Immature natural killer cell (primary cell): ENCODE measurements at regions not wholly inside any gene's neighbourhood (a gene's known extent, or its start where the extent isn't known, plus 50 kb on each side); places are given as distances from the start of the nearest gene placed in this dataset.

ENCODE experiments used
- DNase-seq, 3 donors: peaks; one replicate each; pipeline ENCODE4 v3.0.0; 2022; ENCODE audit warnings: mixed read lengths in 1 of 3
- H3K27ac Mint-ChIP-seq, 6 donors: one replicate each; pipeline ENCODE4 v1.8.0; 2020; ENCODE audit warnings: mixed read lengths in 6 of 6, mild to moderate bottlenecking in 5 of 6, inconsistent platforms in 4 of 6, moderate library complexity in 3 of 6
- H3K27me3 Mint-ChIP-seq, 3 donors: one replicate each; pipeline ENCODE4 v1.8.0; 2020 to 2021; ENCODE audit warnings: low read depth in 3 of 3, mild to moderate bottlenecking in 3 of 3, mixed read lengths in 3 of 3, moderate library complexity in 3 of 3, inconsistent platforms in 1 of 3
- H3K36me3 Mint-ChIP-seq, 3 donors: one replicate each; pipeline ENCODE4 v1.8.0; 2020; ENCODE audit warnings: mixed read lengths in 3 of 3, inconsistent platforms in 2 of 3, mild to moderate bottlenecking in 2 of 3
- H3K4me1 Mint-ChIP-seq, 2 donors: one replicate each; pipeline ENCODE4 v1.8.0; 2020; ENCODE audit warnings: inconsistent platforms in 2 of 2, mild to moderate bottlenecking in 2 of 2, mixed read lengths in 2 of 2, moderate library complexity in 1 of 2
- H3K4me3 Mint-ChIP-seq, 5 donors: one replicate each; pipeline ENCODE4 v1.8.0; 2020; ENCODE audit warnings: mild to moderate bottlenecking in 5 of 5, mixed read lengths in 5 of 5, inconsistent platforms in 3 of 5, moderate library complexity in 3 of 5
- H3K9me3 Mint-ChIP-seq, 6 donors: one replicate each; pipeline ENCODE4 v1.8.0; 2020; ENCODE audit warnings: mild to moderate bottlenecking in 6 of 6, mixed read lengths in 6 of 6, inconsistent platforms in 4 of 6, moderate library complexity in 3 of 6

GRCh38 chr20:22699396-22699795, 115.0 kb upstream of the FOXA2 start:
- Mint-ChIP-seq H3K36me3 (no peaks in the 10 kb centered on the region), H3K27ac (no peak overlapping the region), H3K9me3 (no peaks in the 10 kb centered on the region), H3K4me3 (no peak overlapping the region), H3K27me3 (no peaks in the 10 kb centered on the region), H3K4me1 (no peaks in the 10 kb centered on the region)
- no peak for DNase-seq

GRCh38 chr20:22700367-22700766, 116.0 kb upstream of the FOXA2 start:
- Mint-ChIP-seq H3K4me3 (no peak overlapping the region), H3K36me3 (no peaks in the 10 kb centered on the region), H3K9me3 (no peaks in the 10 kb centered on the region), H3K27ac (no peak overlapping the region), H3K4me1 (no peaks in the 10 kb centered on the region), H3K27me3 (no peaks in the 10 kb centered on the region)
- no peak for DNase-seq

- Mint-ChIP-seq H3K4me1 (no peaks in the 10 kb centered on the region), H3K9me3 (no peaks in the 10 kb centered on the region), H3K36me3 (no peaks in the 10 kb centered on the region), H3K27me3 (no peaks in the 10 kb centered on the region), H3K27ac (no peak overlapping the region), H3K4me3 (no peak overlapping the region)
- DNase-seq, result no peak
Measured at GRCh38 chr20:22701679-22702308, 117.4 kb upstream of the FOXA2 start.

DNA sequence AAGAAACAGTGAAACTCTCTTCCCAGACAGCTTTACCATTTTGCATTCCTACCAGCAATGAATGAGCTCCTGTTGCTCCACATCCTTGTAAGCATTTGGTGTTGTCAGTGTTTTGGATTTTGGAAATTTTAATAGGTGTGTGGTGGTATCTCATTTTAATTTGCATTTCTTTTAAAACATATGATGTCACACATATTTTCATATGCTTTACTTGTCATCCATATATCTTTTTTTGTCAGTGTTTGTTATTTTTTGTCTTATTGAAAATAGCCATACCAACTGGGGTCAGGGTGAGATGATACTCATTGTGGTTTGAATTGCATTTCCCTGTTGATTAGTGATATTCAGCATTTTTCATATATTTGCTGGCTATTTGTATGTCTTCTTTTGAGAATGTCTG, 119.5 kb upstream of the FOXA2 start:
- H3K27ac Mint-ChIP-seq, result no peak overlapping the region
- no peak for DNase-seq
- no peaks in the 10 kb centered on the region for H3K9me3 Mint-ChIP-seq
- H3K27me3 Mint-ChIP-seq, result peaks cover 0 to 2% (median 0%) of the 10 kb centered on the region in 3 donors
- H3K4me3 Mint-ChIP-seq, result no peak overlapping the region
- H3K4me1 Mint-ChIP-seq, result no peaks in the 10 kb centered on the region
- no peaks in the 10 kb centered on the region for H3K36me3 Mint-ChIP-seq

DNA sequence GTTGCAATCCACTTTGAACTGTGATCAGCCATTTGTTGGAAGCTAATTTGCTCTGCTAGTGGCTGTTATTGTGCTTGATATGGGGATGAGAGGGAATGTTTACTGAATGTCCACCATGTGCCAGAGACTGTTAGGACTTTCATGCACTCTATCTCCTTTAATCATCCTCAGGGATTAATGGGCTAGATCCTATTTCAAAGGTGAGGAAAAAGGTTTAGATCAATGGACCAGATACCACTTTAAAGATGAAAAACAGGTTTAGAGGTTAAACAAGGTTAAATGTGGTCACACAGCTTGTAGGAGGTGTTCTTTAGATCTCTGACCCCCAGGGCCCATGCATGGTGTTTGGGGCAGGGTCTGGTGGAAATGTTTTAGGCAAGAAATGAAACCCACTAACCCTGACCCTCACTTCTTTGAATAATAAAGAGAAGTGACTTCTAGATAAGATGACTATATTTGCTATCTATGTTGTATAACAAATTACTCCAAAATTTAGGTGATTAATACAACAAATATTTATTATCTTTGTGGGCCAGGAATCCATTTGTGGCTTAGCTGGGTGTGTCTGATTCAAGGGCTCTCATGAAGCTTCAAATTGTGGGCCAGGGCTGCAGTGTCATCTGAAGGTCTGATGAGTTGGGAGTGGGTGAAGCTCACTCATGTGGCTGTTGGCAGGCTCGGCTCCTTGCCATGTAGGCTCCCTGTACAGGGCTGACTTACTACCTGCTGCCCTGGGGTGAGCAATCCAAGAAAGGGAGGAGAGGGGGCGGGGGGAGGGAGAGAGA, 127.8 kb upstream of the FOXA2 start:
- Mint-ChIP-seq H3K4me1 (no peaks in the 10 kb centered on the region), H3K4me3 (no peak overlapping the region), H3K27me3 (peaks cover 0 to 8% (median 0%) of the 10 kb centered on the region in 3 donors), H3K27ac (no peak overlapping the region), H3K36me3 (no peaks in the 10 kb centered on the region), H3K9me3 (peaks cover 0 to 17% (median 0%) of the 10 kb centered on the region in 6 donors)
- no peak for DNase-seq

GRCh38 chr20:22716821-22717351, 132.5 kb upstream of the FOXA2 start:
- Mint-ChIP-seq H3K27ac (no peak overlapping the region), H3K4me1 (no peaks in the 10 kb centered on the region), H3K4me3 (no peak overlapping the region), H3K27me3 (peaks cover 0 to 4% (median 0%) of the 10 kb centered on the region in 3 donors), H3K36me3 (no peaks in the 10 kb centered on the region), H3K9me3 (peaks cover 0 to 11% (median 0%) of the 10 kb centered on the region in 6 donors)
- DNase-seq, result no peak

DNA sequence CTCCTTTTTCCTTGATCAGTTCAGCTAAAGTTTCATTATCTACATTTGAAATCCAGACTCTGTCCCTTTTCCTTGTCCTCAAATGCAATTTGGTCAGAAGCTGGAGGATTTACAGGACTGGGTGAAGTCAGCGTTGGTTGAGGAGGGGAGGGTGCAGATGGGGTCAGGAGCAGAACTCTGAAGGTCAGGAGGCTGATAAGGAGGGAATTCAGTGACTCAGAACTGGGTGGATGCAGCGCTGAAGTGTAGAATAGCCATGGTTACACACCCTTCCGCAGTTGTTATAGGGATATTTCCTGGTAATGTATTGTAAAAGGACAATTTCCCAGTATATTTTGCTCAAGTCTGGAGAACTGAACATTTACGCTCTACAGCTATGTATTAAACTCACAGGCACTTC, 133.1 kb upstream of the FOXA2 start:
- Mint-ChIP-seq H3K27me3 (peaks cover 0 to 4% (median 0%) of the 10 kb centered on the region in 3 donors), H3K4me3 (no peak overlapping the region), H3K36me3 (no peaks in the 10 kb centered on the region), H3K9me3 (peaks cover 0 to 11% (median 0%) of the 10 kb centered on the region in 6 donors), H3K27ac (no peak overlapping the region), H3K4me1 (no peaks in the 10 kb centered on the region)
- DNase-seq, result no peak

- H3K4me1 Mint-ChIP-seq, result no peaks in the 10 kb centered on the region
- peaks cover 0 to 1% (median 0%) of the 10 kb centered on the region in 6 donors for H3K9me3 Mint-ChIP-seq
- H3K27ac Mint-ChIP-seq, result no peak overlapping the region
- no peak for DNase-seq
- no peaks in the 10 kb centered on the region for H3K36me3 Mint-ChIP-seq
- peaks cover 0 to 4% (median 4%) of the 10 kb centered on the region in 3 donors for H3K27me3 Mint-ChIP-seq
- H3K4me3 Mint-ChIP-seq, result no peak overlapping the region
Measured at GRCh38 chr20:22719167-22719591, 134.8 kb upstream of the FOXA2 start.

DNA sequence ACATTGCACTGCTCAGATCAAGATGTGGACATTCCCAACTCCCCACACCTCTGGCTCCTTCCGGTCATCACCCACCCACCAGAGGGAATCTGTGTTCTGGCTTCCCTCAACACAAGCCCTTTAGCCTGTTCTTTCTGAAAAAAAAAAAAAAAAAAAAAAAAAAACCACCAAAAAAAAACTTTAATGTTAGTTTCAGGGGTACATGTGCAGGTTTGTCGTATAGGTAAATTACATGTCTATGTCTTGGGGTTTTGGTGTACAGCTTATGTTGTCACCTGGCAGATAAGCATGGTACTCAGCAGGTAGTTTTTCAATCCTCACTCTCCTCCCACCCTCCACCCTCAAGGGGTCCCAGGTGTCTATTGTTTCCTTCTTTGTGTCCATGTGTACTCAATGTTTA, 135.8 kb upstream of the FOXA2 start:
- H3K27me3 Mint-ChIP-seq, result peaks cover 0 to 4% (median 1%) of the 10 kb centered on the region in 3 donors
- H3K27ac Mint-ChIP-seq, result no peak overlapping the region
- no peak for DNase-seq
- no peaks in the 10 kb centered on the region for H3K4me1 Mint-ChIP-seq
- H3K36me3 Mint-ChIP-seq, result no peaks in the 10 kb centered on the region
- H3K9me3 Mint-ChIP-seq, result peaks cover 0 to 2% (median 0%) of the 10 kb centered on the region in 6 donors
- H3K4me3 Mint-ChIP-seq, result no peak overlapping the region

- H3K9me3 Mint-ChIP-seq, result peaks cover 0 to 2% (median 0%) of the 10 kb centered on the region in 6 donors
- H3K27ac Mint-ChIP-seq, result no peak overlapping the region
- no peaks in the 10 kb centered on the region for H3K4me1 Mint-ChIP-seq
- DNase-seq, result no peak
- H3K36me3 Mint-ChIP-seq, result no peaks in the 10 kb centered on the region
- H3K27me3 Mint-ChIP-seq, result peaks cover 0 to 4% (median 0%) of the 10 kb centered on the region in 3 donors
- no peak overlapping the region for H3K4me3 Mint-ChIP-seq
Measured at GRCh38 chr20:22722811-22723210, 138.4 kb upstream of the FOXA2 start.

- Mint-ChIP-seq H3K36me3 (no peaks in the 10 kb centered on the region), H3K27me3 (peaks cover 0 to 4% (median 1%) of the 10 kb centered on the region in 3 donors), H3K9me3 (peaks cover 0 to 2% (median 0%) of the 10 kb centered on the region in 6 donors), H3K27ac (no peak overlapping the region), H3K4me3 (no peak overlapping the region), H3K4me1 (no peaks in the 10 kb centered on the region)
- no peak for DNase-seq
Measured at GRCh38 chr20:22723659-22724058, 139.3 kb upstream of the FOXA2 start.

GRCh38 chr20:22728146-22728745, 143.9 kb upstream of the FOXA2 start:
- peaks cover 0 to 4% (median 0%) of the 10 kb centered on the region in 6 donors for H3K9me3 Mint-ChIP-seq
- no peak for DNase-seq
- peaks cover 0 to 4% (median 0%) of the 10 kb centered on the region in 3 donors for H3K27me3 Mint-ChIP-seq
- no peaks in the 10 kb centered on the region for H3K36me3 Mint-ChIP-seq
- no peaks in the 10 kb centered on the region for H3K4me1 Mint-ChIP-seq
- H3K4me3 Mint-ChIP-seq, result no peak overlapping the region
- no peak overlapping the region for H3K27ac Mint-ChIP-seq

GRCh38 chr20:22729180-22729579, 144.8 kb upstream of the FOXA2 start:
- Mint-ChIP-seq H3K27ac (no peak overlapping the region), H3K9me3 (peaks cover 0 to 4% (median 0%) of the 10 kb centered on the region in 6 donors), H3K36me3 (no peaks in the 10 kb centered on the region), H3K4me3 (no peak overlapping the region), H3K27me3 (peaks cover 0 to 4% (median 0%) of the 10 kb centered on the region in 3 donors), H3K4me1 (no peaks in the 10 kb centered on the region)
- DNase-seq, result no peak
